ENCODE measurements at regions not wholly inside any gene's neighbourhood (a gene's known extent, or its start where the extent isn't known, plus 50 kb on each side); places are given as distances from the start of the nearest gene placed in this dataset.

GRCh38 chr7:11256501-11256900 is 282.8 kb downstream of the PHF14 start:
- TF ChIP-seq, protein P1, sequence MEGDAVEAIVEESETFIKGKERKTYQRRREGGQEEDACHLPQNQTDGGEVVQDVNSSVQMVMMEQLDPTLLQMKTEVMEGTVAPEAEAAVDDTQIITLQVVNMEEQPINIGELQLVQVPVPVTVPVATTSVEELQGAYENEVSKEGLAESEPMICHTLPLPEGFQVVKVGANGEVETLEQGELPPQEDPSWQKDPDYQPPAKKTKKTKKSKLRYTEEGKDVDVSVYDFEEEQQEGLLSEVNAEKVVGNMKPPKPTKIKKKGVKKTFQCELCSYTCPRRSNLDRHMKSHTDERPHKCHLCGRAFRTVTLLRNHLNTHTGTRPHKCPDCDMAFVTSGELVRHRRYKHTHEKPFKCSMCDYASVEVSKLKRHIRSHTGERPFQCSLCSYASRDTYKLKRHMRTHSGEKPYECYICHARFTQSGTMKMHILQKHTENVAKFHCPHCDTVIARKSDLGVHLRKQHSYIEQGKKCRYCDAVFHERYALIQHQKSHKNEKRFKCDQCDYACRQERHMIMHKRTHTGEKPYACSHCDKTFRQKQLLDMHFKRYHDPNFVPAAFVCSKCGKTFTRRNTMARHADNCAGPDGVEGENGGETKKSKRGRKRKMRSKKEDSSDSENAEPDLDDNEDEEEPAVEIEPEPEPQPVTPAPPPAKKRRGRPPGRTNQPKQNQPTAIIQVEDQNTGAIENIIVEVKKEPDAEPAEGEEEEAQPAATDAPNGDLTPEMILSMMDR (conservative IDR thresholded peaks at IDR 0.05; ENCODE audit: low read depth, low read length) = no peak
- TF ChIP-seq BHLHE40 (IDR thresholded peaks at IDR 0.05; ENCODE audit: low read depth, low read length) (no peak), FOS (IDR thresholded peaks at IDR 0.05; ENCODE audit: low read depth, low read length) (no peak), POLR2A (IDR thresholded peaks at IDR 0.05; ENCODE audit: low read depth, low read length) (no peak), MXI1 (IDR thresholded peaks at IDR 0.05; ENCODE audit: borderline replicate concordance, low read depth, low read length) (no peak), RFX5 (IDR thresholded peaks at IDR 0.05; ENCODE audit: low read depth, low read length) (no peak)
